ENCODE measurements at regions not wholly inside any gene's neighbourhood (a gene's known extent, or its start where the extent isn't known, plus 50 kb on each side); places are given as distances from the start of the nearest gene placed in this dataset.

- no peak for DNase-seq (ENCODE audit: insufficient read length, low spot score)
- FAIRE-seq: no peak
- no peak for TF ChIP-seq POLR2A (IDR thresholded peaks at IDR 0.05; ENCODE audit: low read depth, low read length)
Measured at GRCh38 chr11:10379426-10379825, 74.6 kb downstream of the ADM start.

DNA sequence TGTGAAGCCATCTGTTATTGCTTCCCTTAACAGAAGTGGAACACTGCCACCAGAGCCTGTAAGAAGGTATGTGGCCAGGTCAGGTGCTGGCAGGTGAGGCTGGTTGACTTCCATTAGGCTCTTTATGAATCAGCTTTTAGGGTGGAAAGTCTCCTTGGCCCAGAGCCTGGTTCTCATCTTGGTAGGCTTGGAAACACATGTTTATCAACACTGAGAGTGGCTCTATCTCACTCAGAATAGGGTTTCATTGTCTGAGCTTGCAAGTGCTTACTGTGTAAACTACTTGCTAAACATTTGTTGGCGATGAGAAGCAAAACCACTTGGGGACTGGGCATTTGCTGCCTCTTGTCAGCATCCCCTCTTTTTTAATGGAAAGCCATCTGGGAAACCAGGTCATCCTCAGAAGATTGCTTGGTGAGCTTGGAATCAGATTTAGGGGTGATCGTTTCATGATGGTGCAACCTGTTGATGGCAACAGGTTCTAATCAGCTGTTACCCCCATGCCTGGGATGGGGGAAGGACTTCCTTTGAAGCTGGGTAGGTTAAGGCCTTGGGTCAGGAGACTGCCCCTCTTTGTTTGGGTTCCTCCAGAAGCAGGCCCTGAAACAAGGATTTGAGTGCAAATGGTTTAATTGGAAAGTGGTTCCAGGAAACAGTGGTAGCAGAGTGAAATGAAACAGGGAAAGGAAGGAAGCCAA is 75.0 kb upstream of the AMPD3 start:
- no peak for DNase-seq (ENCODE audit: insufficient read length, low spot score)
- FAIRE-seq: no peak
- TF ChIP-seq POLR2A (IDR thresholded peaks at IDR 0.05; ENCODE audit: low read depth, low read length): no peak

GRCh38 chr11:10380921-10381320 is 74.1 kb upstream of the AMPD3 start:
- FAIRE-seq (no peak), DNase-seq (ENCODE audit: insufficient read length, low spot score) (no peak)
- TF ChIP-seq POLR2A (IDR thresholded peaks at IDR 0.05; ENCODE audit: low read depth, low read length): no peak

DNA sequence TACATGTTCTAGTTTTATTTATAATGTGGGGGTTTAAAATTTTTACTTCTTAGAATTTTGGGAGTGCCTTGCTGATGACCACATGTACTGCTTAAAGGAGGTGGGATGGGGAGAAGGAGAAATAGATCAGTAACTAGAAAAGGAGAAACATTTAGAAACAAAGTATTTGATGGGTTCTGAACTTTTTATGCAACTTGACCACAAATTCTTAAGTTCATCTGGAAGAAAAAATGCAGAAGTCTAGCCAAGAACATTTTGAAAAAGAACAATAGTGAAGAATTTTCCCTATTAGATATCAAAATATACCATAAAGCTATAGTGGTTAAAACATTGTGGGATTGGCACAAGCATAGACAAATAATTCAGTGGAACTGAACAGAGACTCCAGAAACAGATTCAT is 73.3 kb upstream of the AMPD3 start:
- DNase-seq (ENCODE audit: insufficient read length, low spot score) (no peak), FAIRE-seq (no peak)
- no peak for TF ChIP-seq POLR2A (IDR thresholded peaks at IDR 0.05; ENCODE audit: low read depth, low read length)

- TF ChIP-seq POLR2A (IDR thresholded peaks at IDR 0.05; ENCODE audit: low read depth, low read length): no peak
- DNase-seq (ENCODE audit: insufficient read length, low spot score) (peak; percentile 36), FAIRE-seq (no peak)
Measured at GRCh38 chr11:10382518-10382917, 72.5 kb upstream of the AMPD3 start.

DNA sequence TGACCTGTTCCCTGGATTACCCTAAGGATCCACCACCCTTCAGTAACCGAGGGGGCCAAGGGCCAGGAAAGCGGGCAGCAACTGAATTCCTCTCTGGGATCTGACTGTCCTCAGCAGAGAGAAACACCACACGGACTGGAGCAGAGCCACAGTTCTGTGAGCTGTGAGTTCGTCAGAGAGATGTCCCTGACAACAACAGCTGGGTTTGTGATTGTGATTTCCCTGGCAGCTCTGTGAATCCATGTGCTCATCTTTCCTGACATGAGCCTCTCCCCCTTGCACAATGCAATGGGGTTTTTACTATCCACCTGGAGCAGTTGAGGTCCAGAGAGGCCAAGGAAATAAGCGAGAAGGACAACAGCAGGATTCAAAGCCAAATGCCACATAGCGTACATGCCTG is 69.4 kb upstream of the AMPD3 start:
- DNase-seq (ENCODE audit: insufficient read length, low spot score): no peak
- no peak for TF ChIP-seq POLR2A (IDR thresholded peaks at IDR 0.05; ENCODE audit: low read depth, low read length)
- no peak for FAIRE-seq

DNA sequence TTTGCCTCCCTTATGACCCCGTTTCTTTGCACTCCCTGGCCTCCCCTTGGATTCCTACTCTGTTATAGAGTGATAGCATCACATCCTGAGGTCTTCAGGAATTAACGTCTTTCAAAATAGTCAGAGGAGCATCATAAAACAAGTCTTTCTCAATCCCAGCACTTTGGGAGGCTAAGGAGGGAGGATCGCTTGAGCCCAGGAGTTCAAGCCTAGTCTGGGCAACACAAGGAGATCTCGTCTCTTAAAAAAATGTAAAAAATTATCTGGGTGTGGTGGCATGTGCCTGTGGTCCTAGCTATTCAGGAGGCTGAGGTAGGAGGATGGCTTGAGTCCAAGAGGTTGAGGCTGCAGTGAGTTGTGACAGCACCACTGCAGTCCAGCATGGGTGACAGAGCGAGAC is 68.7 kb upstream of the AMPD3 start:
- no peak for DNase-seq (ENCODE audit: insufficient read length, low spot score)
- no peak for TF ChIP-seq POLR2A (IDR thresholded peaks at IDR 0.05; ENCODE audit: low read depth, low read length)
- no peak for FAIRE-seq

DNA sequence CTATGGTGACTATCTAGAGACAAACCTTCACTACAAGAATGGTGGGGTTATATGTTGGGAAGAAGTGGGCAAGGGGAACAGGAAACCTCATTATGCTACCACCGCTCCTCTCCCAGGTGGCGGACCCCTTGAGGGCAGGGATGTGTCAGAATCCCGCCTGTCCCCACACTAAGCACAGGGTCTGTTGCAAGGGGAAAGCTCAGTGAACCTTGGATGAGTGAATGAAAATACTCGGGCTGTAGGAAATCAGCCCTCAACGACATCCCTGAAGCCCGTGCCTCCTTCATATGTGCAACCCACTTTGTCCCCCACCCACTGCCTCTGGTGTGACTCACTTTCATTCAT is 68.2 kb upstream of the AMPD3 start:
- no peak for DNase-seq (ENCODE audit: insufficient read length, low spot score)
- TF ChIP-seq POLR2A (IDR thresholded peaks at IDR 0.05; ENCODE audit: low read depth, low read length): no peak
- FAIRE-seq: no peak

GRCh38 chr11:10387206-10388083 is 67.6 kb upstream of the AMPD3 start:
- DNase-seq (ENCODE audit: insufficient read length, low spot score): no peak

GRCh38 chr11:10388101-10388500 is 67.0 kb upstream of the AMPD3 start:
- DNase-seq (ENCODE audit: insufficient read length, low spot score) (no peak), FAIRE-seq (no peak)
- no peak for TF ChIP-seq POLR2A (IDR thresholded peaks at IDR 0.05; ENCODE audit: low read depth, low read length)

More at GRCh38 chr11:10387206-10388083, 67.6 kb upstream of the AMPD3 start:
- FAIRE-seq: no peak
- TF ChIP-seq POLR2A (IDR thresholded peaks at IDR 0.05; ENCODE audit: low read depth, low read length): no peak

GRCh38 chr11:10388574-10388973 is 66.5 kb upstream of the AMPD3 start:
- FAIRE-seq (no peak), DNase-seq (ENCODE audit: insufficient read length, low spot score) (no peak)
- TF ChIP-seq POLR2A (IDR thresholded peaks at IDR 0.05; ENCODE audit: low read depth, low read length): no peak

DNA sequence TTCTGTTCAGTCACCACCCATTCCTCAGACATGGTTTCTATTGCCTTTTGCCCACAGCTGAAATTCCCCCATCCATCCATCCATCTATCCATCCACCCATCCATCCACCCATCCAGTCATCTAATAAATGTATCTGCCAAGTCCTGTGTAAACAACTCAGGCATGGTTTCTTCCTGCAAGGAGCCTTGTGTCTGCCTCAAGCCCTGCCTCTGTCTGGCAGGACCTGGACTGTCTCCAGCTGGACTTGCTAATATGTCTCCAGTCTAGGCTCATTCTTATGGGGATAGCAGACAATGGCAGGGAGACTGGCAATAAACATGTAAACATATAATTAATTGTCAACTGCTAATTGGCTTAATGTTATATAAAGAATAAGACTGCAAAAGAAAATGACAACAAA is 64.7 kb upstream of the AMPD3 start:
- TF ChIP-seq POLR2A (IDR thresholded peaks at IDR 0.05; ENCODE audit: low read depth, low read length): no peak
- DNase-seq (ENCODE audit: insufficient read length, low spot score) (no peak), FAIRE-seq (no peak)

DNA sequence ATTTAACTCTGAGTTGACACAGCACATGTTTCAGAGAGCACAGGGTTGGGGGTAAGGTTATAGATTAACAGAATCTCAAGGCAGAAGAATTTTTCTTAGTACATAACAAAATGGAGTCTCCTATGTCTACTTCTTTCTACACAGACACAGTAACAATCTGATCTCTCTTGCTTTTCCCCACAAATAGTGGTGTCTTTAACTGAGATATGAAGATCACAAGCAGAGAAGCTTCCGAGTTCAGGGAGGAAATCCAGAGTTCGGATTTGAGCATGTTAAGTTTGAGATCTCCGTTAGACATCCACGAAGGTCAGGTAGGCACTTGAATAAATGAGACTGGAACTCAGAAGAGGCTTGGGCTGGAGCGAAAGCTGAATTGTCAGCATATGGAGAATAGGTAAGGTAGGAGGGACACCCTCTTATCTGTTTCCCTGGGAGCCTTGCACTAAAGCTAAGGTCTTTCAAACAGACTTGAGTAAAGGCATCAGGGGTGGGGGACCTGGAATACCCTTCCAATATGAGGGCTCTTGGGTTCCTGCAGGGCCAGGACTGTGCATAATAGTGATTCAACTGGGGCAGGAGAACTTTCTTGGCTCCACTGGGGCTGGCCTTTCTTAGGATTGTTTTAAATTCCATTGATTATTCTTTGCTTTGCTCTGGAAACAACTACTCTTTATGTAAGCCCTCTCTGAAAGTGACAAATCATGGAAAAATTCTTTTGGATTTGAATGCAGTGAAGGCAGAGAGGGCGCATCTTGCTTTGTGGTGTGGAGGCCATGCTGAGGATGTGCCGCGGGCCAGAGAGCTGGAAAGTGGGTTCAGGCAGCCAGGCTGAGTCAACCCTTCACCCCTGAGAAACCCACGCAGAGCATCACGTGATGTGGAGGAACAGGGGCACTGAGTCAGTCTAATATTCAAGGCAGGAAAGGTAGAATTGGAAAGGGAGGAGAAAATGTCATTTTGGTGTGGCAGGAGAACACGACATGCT is 62.7 kb upstream of the AMPD3 start:
- TF ChIP-seq POLR2A (IDR thresholded peaks at IDR 0.05; ENCODE audit: low read depth, low read length): no peak
- DNase-seq (ENCODE audit: insufficient read length, low spot score) (no peak), FAIRE-seq (no peak)

Data from H54 (cell line).